ENCODE measurements at regions not wholly inside any gene's neighbourhood (a gene's known extent, or its start where the extent isn't known, plus 50 kb on each side); places are given as distances from the start of the nearest gene placed in this dataset.

GRCh38 chr15:89395996-89396395 lies 61.4 kb upstream of the POLG start:
- TF ChIP-seq CTCF (IDR thresholded peaks at IDR 0.05) (no peak), POLR2A (IDR thresholded peaks at IDR 0.05) (no peak)
